ENCODE measurements at regions not wholly inside any gene's neighbourhood (a gene's known extent, or its start where the extent isn't known, plus 50 kb on each side); places are given as distances from the start of the nearest gene placed in this dataset.

DNA sequence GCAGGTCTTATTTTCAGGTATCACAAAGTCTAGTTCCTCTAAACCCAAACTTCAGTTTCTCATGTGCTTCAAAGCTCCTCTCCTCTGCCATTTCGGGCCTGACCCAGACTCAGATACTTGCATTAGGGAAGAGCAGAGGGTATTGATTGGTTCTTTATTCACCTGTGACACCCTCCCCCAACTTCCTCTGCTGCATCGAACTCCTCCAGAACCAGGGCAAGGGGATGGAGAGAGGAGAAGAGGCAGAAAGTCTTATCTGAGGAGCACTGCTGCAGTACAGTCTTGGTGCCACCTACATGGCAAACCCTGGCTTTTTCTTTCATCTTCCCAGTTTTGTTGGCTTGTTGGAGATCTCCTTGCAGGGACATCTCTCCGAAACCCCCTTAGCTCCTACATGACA, 96.0 kb upstream of the OSMR start:
- TF ChIP-seq, protein P1, sequence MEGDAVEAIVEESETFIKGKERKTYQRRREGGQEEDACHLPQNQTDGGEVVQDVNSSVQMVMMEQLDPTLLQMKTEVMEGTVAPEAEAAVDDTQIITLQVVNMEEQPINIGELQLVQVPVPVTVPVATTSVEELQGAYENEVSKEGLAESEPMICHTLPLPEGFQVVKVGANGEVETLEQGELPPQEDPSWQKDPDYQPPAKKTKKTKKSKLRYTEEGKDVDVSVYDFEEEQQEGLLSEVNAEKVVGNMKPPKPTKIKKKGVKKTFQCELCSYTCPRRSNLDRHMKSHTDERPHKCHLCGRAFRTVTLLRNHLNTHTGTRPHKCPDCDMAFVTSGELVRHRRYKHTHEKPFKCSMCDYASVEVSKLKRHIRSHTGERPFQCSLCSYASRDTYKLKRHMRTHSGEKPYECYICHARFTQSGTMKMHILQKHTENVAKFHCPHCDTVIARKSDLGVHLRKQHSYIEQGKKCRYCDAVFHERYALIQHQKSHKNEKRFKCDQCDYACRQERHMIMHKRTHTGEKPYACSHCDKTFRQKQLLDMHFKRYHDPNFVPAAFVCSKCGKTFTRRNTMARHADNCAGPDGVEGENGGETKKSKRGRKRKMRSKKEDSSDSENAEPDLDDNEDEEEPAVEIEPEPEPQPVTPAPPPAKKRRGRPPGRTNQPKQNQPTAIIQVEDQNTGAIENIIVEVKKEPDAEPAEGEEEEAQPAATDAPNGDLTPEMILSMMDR (IDR thresholded peaks at IDR 0.05; ENCODE audit: insufficient read depth, low read depth, low read length) = no peak
- no peak for TF ChIP-seq EZH2 (IDR thresholded peaks at IDR 0.05; ENCODE audit: insufficient read depth, low read length)
- Histone ChIP-seq H3K27me3 (ENCODE audit: insufficient read depth, low read length) (no peaks in the 10 kb centered on the region), H3K4me2 (ENCODE audit: low read length) (no peak overlapping the region), H3K4me3 (ENCODE audit: insufficient read depth, low read depth, low read length) (no peak overlapping the region), H3K9ac (ENCODE audit: low read length) (no peak overlapping the region), H3K4me1 (ENCODE audit: insufficient read depth, low read length) (no peaks in the 10 kb centered on the region), H3K36me3 (ENCODE audit: insufficient read depth, low read length) (no peaks in the 10 kb centered on the region), H3K9me3 (ENCODE audit: insufficient read depth, low read depth, low read length) (no peaks in the 10 kb centered on the region), H4K20me1 (ENCODE audit: insufficient read depth, low read length) (no peaks in the 10 kb centered on the region), H2AFZ (ENCODE audit: low read depth, low read length) (no peak overlapping the region), H3K79me2 (ENCODE audit: insufficient read depth, low read length) (no peaks in the 10 kb centered on the region), H3K27ac (ENCODE audit: low read depth, low read length) (no peak overlapping the region)
- FAIRE-seq (no peak), DNase-seq (ENCODE audit: low read depth) (no peak)
- Mint-ChIP-seq H3K9me3 (ENCODE audit: unreplicated experiment) (peaks cover 2% of the 10 kb centered on the region), H3K36me3 (ENCODE audit: low read depth, unreplicated experiment) (no peaks in the 10 kb centered on the region), H3K27ac (ENCODE audit: unreplicated experiment) (no peak overlapping the region), H3K4me3 (ENCODE audit: unreplicated experiment) (no peak overlapping the region), H3K4me1 (ENCODE audit: low read depth, unreplicated experiment) (no peaks in the 10 kb centered on the region), H3K27me3 (ENCODE audit: low read depth, unreplicated experiment) (peaks cover 20% of the 10 kb centered on the region)

DNA sequence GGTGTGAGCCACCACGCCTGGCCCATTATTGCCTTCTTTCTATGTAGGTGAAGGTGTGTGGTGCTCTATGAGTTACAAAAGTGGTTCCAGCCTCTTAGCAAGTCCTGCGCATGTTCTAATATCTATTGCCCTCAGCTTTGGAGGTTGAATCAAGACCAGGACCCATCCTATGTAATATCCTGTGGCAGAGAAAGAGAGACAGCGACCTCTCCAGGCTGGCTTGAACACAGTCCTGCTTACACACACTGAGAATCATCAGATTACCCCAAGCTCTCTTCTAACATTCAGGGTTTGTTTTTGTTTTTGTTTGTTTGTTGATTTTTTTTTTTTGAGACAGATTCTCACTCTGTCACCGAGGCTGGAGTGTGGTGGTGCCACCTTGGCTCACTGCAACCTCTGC, 94.7 kb upstream of the OSMR start:
- Mint-ChIP-seq H3K27me3 (ENCODE audit: low read depth, unreplicated experiment) (peaks cover 20% of the 10 kb centered on the region), H3K9me3 (ENCODE audit: unreplicated experiment) (peaks cover 2% of the 10 kb centered on the region), H3K4me1 (ENCODE audit: low read depth, unreplicated experiment) (peaks cover 2% of the 10 kb centered on the region), H3K27ac (ENCODE audit: unreplicated experiment) (no peak overlapping the region), H3K36me3 (ENCODE audit: low read depth, unreplicated experiment) (no peaks in the 10 kb centered on the region), H3K4me3 (ENCODE audit: unreplicated experiment) (no peak overlapping the region)
- Histone ChIP-seq H3K4me2 (ENCODE audit: low read length) (no peak overlapping the region), H3K9me3 (ENCODE audit: insufficient read depth, low read depth, low read length) (no peaks in the 10 kb centered on the region), H2AFZ (ENCODE audit: low read depth, low read length) (no peak overlapping the region), H3K79me2 (ENCODE audit: insufficient read depth, low read length) (no peaks in the 10 kb centered on the region), H3K27ac (ENCODE audit: low read depth, low read length) (no peak overlapping the region), H3K4me1 (ENCODE audit: insufficient read depth, low read length) (peaks cover 9% of the 10 kb centered on the region), H4K20me1 (ENCODE audit: insufficient read depth, low read length) (no peaks in the 10 kb centered on the region), H3K9ac (ENCODE audit: low read length) (no peak overlapping the region), H3K4me3 (ENCODE audit: insufficient read depth, low read depth, low read length) (no peak overlapping the region), H3K27me3 (ENCODE audit: insufficient read depth, low read length) (no peaks in the 10 kb centered on the region), H3K36me3 (ENCODE audit: insufficient read depth, low read length) (no peaks in the 10 kb centered on the region)
- FAIRE-seq (no peak), DNase-seq (ENCODE audit: low read depth) (no peak)
- TF ChIP-seq, protein P1 (IDR thresholded peaks at IDR 0.05; ENCODE audit: insufficient read depth, low read depth, low read length) = no peak
- TF ChIP-seq EZH2 (IDR thresholded peaks at IDR 0.05; ENCODE audit: insufficient read depth, low read length) = no peak

DNA sequence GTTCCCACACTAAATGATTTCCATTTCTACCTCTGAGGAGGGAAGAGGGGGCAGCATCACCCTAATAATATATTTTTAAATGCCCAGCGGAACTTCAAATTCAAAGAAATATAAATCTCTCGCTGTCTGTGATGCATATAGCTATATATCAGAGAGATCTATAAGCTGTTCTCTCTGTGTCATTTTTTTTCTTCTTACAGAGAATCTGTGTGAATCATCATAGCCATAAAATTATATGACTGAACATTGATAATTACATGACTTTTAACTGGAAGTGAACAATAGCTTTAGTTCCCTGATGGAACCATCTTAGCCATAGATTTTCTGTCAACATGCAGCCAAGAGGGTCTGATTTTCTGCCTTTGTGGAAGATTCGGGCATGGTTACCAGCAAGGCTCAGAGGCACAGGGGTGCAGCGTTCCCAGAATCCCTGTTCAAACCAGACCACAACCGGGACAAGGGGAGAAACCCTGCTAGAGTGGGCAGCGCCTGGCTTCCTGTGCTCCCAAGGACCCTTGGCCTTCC, 93.7 kb upstream of the OSMR start:
- no peaks in the 10 kb centered on the region for H4K20me1 ChIP-seq (ENCODE audit: insufficient read depth, low read length)
- peaks cover 10% of the 10 kb centered on the region for H3K4me1 ChIP-seq (ENCODE audit: insufficient read depth, low read length)
- no peak overlapping the region for H3K4me2 ChIP-seq (ENCODE audit: low read length)
- TF ChIP-seq, protein P1 (IDR thresholded peaks at IDR 0.05; ENCODE audit: insufficient read depth, low read depth, low read length) = no peak
- no peak for TF ChIP-seq EZH2 (IDR thresholded peaks at IDR 0.05; ENCODE audit: insufficient read depth, low read length)
- H3K4me3 ChIP-seq (ENCODE audit: insufficient read depth, low read depth, low read length) = no peak overlapping the region
- H3K9me3 ChIP-seq (ENCODE audit: insufficient read depth, low read depth, low read length) = no peaks in the 10 kb centered on the region
- no peak overlapping the region for H3K27ac ChIP-seq (ENCODE audit: low read depth, low read length)
- no peak overlapping the region for H3K9ac ChIP-seq (ENCODE audit: low read length)
- FAIRE-seq = no peak
- Mint-ChIP-seq H3K27ac (ENCODE audit: unreplicated experiment) (no peak overlapping the region), H3K4me1 (ENCODE audit: low read depth, unreplicated experiment) (peaks cover 2% of the 10 kb centered on the region), H3K27me3 (ENCODE audit: low read depth, unreplicated experiment) (peaks cover 18% of the 10 kb centered on the region), H3K4me3 (ENCODE audit: unreplicated experiment) (no peak overlapping the region), H3K9me3 (ENCODE audit: unreplicated experiment) (peaks cover 2% of the 10 kb centered on the region), H3K36me3 (ENCODE audit: low read depth, unreplicated experiment) (no peaks in the 10 kb centered on the region)
- no peaks in the 10 kb centered on the region for H3K36me3 ChIP-seq (ENCODE audit: insufficient read depth, low read length)
- H3K79me2 ChIP-seq (ENCODE audit: insufficient read depth, low read length) = no peaks in the 10 kb centered on the region
- no peaks in the 10 kb centered on the region for H3K27me3 ChIP-seq (ENCODE audit: insufficient read depth, low read length)
- no peak for DNase-seq (ENCODE audit: low read depth)
- H2AFZ ChIP-seq (ENCODE audit: low read depth, low read length) = no peak overlapping the region

Measured in astrocyte (in vitro differentiated cells and primary cell).